SU-DHL-6 (cell line): ENCODE measurements at regions not wholly inside any gene's neighbourhood (a gene's known extent, or its start where the extent isn't known, plus 50 kb on each side); places are given as distances from the start of the nearest gene placed in this dataset.
"Not testable (repeated sequence)": the region's sequence is repeated elsewhere in the genome, so short reads cannot be mapped to it uniquely, and the experiment has no call there.

ENCODE experiments used
- H2AFZ ChIP-seq: fragments of 200-600 bp; sonication (generic); 2 replicates; pipeline ENCODE4 v1.6.1; 2014; ENCODE audit warnings: low read depth, mild to moderate bottlenecking, moderate library complexity, mixed read lengths, antibody characterized with exemption, low read length; ENCODE audit not compliant: severe bottlenecking
- H3F3A ChIP-seq: fragments of 200-600 bp; shearing (Covaris generic); 2 replicates; pipeline ENCODE4 v1.6.0; 2016; ENCODE audit warnings: antibody characterized with exemption, mild to moderate bottlenecking; ENCODE audit not compliant: insufficient read depth
- H3K27ac ChIP-seq: fragments of 200-600 bp; sonication (generic); 2 replicates; pipeline ENCODE4 v1.5.1; 2016; ENCODE audit warnings: low read depth, mild to moderate bottlenecking, low read length, moderate library complexity, mixed read lengths
- H3K27me3 ChIP-seq: fragments of 200-600 bp; sonication (generic), shearing (Covaris generic); 2 replicates; pipeline ENCODE4 v1.6.0; 2014; ENCODE audit warnings: mild to moderate bottlenecking, low read length
- H3K36me3 ChIP-seq: fragments of 200-600 bp; sonication (generic); 2 replicates; pipeline ENCODE4 v1.6.1; 2014; ENCODE audit warnings: mild to moderate bottlenecking, low read length, mixed read lengths
- H3K4me2 ChIP-seq: fragments of 300-600, 200-600 bp; shearing (Covaris generic), sonication (generic); 2 replicates; pipeline ENCODE4 v1.6.0; 2014; ENCODE audit warnings: low read length, low read depth, mild to moderate bottlenecking; ENCODE audit not compliant: poor library complexity, severe bottlenecking
- H3K4me3 ChIP-seq: fragments of 200-600 bp; sonication (generic); 2 replicates; pipeline ENCODE4 v1.5.1; 2014; ENCODE audit warnings: antibody characterized with exemption, low read length, mild to moderate bottlenecking, mixed read lengths; ENCODE audit not compliant: insufficient read depth, poor library complexity, severe bottlenecking
- H3K79me2 ChIP-seq: fragments of 200-600 bp; sonication (generic); 2 replicates; pipeline ENCODE4 v1.6.1; 2014; ENCODE audit warnings: mild to moderate bottlenecking, low read length, moderate library complexity; ENCODE audit not compliant: insufficient read depth
- H3K9ac ChIP-seq: fragments of 200-600 bp; sonication (generic); 2 replicates; pipeline ENCODE4 v1.7.0; 2014; ENCODE audit warnings: mild to moderate bottlenecking, low read length
- H3K9me2 ChIP-seq: fragments of 200-600 bp; sonication (generic); replicated peaks from 2 replicates; pipeline ENCODE4 v1.6.1; 2014; ENCODE audit warnings: low read length; ENCODE audit not compliant: insufficient read depth
- H3K9me3 ChIP-seq: fragments of 200-600 bp; sonication (generic); 2 replicates; pipeline ENCODE4 v1.6.1; 2014; ENCODE audit warnings: low read length, mixed read lengths; ENCODE audit not compliant: insufficient read depth
- H4K20me1 ChIP-seq: fragments of 200-600 bp; sonication (generic); 2 replicates; pipeline ENCODE4 v1.6.1; 2014; ENCODE audit warnings: low read depth, mild to moderate bottlenecking, antibody characterized with exemption, low read length, moderate library complexity, mixed read lengths
- EZH2phosphoT487 ChIP-seq: fragments of 200-600 bp; sonication (generic), shearing (Covaris generic); conservative IDR thresholded peaks from 2 replicates; pipeline ENCODE4 v1.6.1; 2018; ENCODE audit warnings: mild to moderate bottlenecking, antibody characterized with exemption, low read length, moderate library complexity, mixed read lengths
- TF ChIP-seq, protein P1 (sequence below): fragments of 200-600 bp; sonication (generic); IDR thresholded peaks from one replicate; pipeline ENCODE4 v1.5.1; 2017; ENCODE audit warnings: antibody characterized with exemption, mild to moderate bottlenecking, low read length, moderate library complexity; ENCODE audit not compliant: insufficient read depth, poor library complexity, severe bottlenecking

DNA sequence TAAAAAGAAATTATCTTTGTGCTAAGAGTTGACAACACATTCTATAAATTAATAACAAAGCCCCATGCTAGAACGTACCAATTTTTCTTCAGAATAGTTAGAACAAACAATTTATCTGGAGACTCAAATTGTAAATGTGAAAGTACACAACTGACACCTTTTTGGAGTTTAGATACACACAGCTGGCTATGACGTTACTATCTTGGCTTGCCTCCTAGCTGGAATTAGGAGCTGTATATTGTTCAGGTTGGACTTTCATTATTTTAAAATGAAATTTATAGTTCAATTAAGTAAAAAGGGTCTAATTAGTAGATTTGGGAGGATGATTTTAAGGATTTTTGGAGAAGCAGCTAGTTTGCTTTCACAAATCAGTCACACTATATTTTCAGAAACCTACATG lies 393.9 kb upstream of the RIOK2 start:
- no peaks in the 10 kb centered on the region for H3K9me2 ChIP-seq
- no peaks in the 10 kb centered on the region for H3K27me3 ChIP-seq
- no peaks in the 10 kb centered on the region for H4K20me1 ChIP-seq
- no peak overlapping the region for H2AFZ ChIP-seq
- TF ChIP-seq, protein P1, sequence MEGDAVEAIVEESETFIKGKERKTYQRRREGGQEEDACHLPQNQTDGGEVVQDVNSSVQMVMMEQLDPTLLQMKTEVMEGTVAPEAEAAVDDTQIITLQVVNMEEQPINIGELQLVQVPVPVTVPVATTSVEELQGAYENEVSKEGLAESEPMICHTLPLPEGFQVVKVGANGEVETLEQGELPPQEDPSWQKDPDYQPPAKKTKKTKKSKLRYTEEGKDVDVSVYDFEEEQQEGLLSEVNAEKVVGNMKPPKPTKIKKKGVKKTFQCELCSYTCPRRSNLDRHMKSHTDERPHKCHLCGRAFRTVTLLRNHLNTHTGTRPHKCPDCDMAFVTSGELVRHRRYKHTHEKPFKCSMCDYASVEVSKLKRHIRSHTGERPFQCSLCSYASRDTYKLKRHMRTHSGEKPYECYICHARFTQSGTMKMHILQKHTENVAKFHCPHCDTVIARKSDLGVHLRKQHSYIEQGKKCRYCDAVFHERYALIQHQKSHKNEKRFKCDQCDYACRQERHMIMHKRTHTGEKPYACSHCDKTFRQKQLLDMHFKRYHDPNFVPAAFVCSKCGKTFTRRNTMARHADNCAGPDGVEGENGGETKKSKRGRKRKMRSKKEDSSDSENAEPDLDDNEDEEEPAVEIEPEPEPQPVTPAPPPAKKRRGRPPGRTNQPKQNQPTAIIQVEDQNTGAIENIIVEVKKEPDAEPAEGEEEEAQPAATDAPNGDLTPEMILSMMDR = no peak
- TF ChIP-seq EZH2phosphoT487 = no peak
- no peaks in the 10 kb centered on the region for H3F3A ChIP-seq
- H3K36me3 ChIP-seq = no peaks in the 10 kb centered on the region
- no peak overlapping the region for H3K9ac ChIP-seq
- no peaks in the 10 kb centered on the region for H3K79me2 ChIP-seq
- H3K4me3 ChIP-seq = no peak overlapping the region
- no peaks in the 10 kb centered on the region for H3K9me3 ChIP-seq
- no peak overlapping the region for H3K27ac ChIP-seq
- no peak overlapping the region for H3K4me2 ChIP-seq

GRCh38 chr5:97579977-97580376 lies 396.9 kb upstream of the RIOK2 start:
- H3K79me2 ChIP-seq, H3K27me3 ChIP-seq, H3F3A ChIP-seq, H3K36me3 ChIP-seq, H3K4me3 ChIP-seq, H3K9ac ChIP-seq, H4K20me1 ChIP-seq, H3K27ac ChIP-seq, H2AFZ ChIP-seq, H3K4me2 ChIP-seq, H3K9me3 ChIP-seq, H3K9me2 ChIP-seq: not testable (repeated sequence)

DNA sequence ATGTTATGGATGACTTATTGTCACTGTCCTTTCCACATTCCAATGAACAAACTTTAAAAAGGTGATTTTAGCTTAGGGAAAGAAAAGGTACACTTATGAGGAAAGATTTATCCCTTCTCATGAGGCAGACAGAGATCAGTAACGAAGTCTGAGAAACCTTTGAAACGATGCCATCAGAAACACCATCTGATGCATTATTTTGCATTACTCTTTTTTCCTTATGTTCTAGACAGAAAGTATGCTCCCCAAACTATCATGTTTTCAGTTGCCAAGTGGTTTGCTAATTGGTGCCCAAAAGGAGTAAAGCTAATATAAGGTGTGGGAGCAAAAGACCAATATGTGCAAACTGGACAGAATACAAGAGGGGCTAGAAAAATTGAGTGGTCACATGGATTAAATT lies 397.7 kb upstream of the RIOK2 start:
- no peak overlapping the region for H3K9ac ChIP-seq
- no peak overlapping the region for H3K27ac ChIP-seq
- no peaks in the 10 kb centered on the region for H3K9me3 ChIP-seq
- no peaks in the 10 kb centered on the region for H4K20me1 ChIP-seq
- no peaks in the 10 kb centered on the region for H3K79me2 ChIP-seq
- H3K9me2 ChIP-seq = no peaks in the 10 kb centered on the region
- TF ChIP-seq, protein P1 = no peak
- H3K4me2 ChIP-seq = no peak overlapping the region
- H3K36me3 ChIP-seq = no peaks in the 10 kb centered on the region
- no peak overlapping the region for H3K4me3 ChIP-seq
- H3K27me3 ChIP-seq = no peaks in the 10 kb centered on the region
- H2AFZ ChIP-seq = no peak overlapping the region
- H3F3A ChIP-seq = no peaks in the 10 kb centered on the region

GRCh38 chr5:97591781-97592180 lies 408.7 kb upstream of the RIOK2 start:
- Histone ChIP-seq H2AFZ (no peak overlapping the region), H3K9ac (no peak overlapping the region), H3K36me3 (no peaks in the 10 kb centered on the region), H4K20me1 (no peaks in the 10 kb centered on the region), H3K79me2 (no peaks in the 10 kb centered on the region), H3K4me3 (no peak overlapping the region), H3K9me3 (no peaks in the 10 kb centered on the region), H3K27me3 (no peaks in the 10 kb centered on the region), H3F3A (no peaks in the 10 kb centered on the region), H3K9me2 (no peaks in the 10 kb centered on the region), H3K27ac (no peak overlapping the region), H3K4me2 (no peak overlapping the region)
- TF ChIP-seq, protein P1 = no peak
- TF ChIP-seq EZH2phosphoT487 = no peak
